ENCODE measurements at regions not wholly inside any gene's neighbourhood (a gene's known extent, or its start where the extent isn't known, plus 50 kb on each side); places are given as distances from the start of the nearest gene placed in this dataset.

GRCh38 chr3:36215241-36215640, 165.1 kb upstream of the STAC start:
- Mint-ChIP-seq H3K27ac (ENCODE audit: unreplicated experiment) (no peak overlapping the region), H3K9me3 (ENCODE audit: unreplicated experiment) (no peaks in the 10 kb centered on the region), H3K27me3 (ENCODE audit: unreplicated experiment) (no peaks in the 10 kb centered on the region), H3K4me3 (ENCODE audit: unreplicated experiment) (no peak overlapping the region), H3K4me1 (ENCODE audit: unreplicated experiment) (peaks cover 3% of the 10 kb centered on the region), H3K36me3 (ENCODE audit: unreplicated experiment) (no peaks in the 10 kb centered on the region)
- no peak for TF ChIP-seq CTCF (IDR thresholded peaks at IDR 0.05)
- no peak for DNase-seq (ENCODE audit: extremely low spot score, unreplicated experiment)

GRCh38 chr3:36219398-36219797, 160.9 kb upstream of the STAC start:
- peaks cover 3% of the 10 kb centered on the region for H3K4me1 Mint-ChIP-seq (ENCODE audit: unreplicated experiment)
- TF ChIP-seq CTCF (IDR thresholded peaks at IDR 0.05): no peak
- no peaks in the 10 kb centered on the region for H3K36me3 Mint-ChIP-seq (ENCODE audit: unreplicated experiment)
- H3K27me3 Mint-ChIP-seq (ENCODE audit: unreplicated experiment): no peaks in the 10 kb centered on the region
- peaks cover 5% of the 10 kb centered on the region for H3K9me3 Mint-ChIP-seq (ENCODE audit: unreplicated experiment)
- H3K27ac Mint-ChIP-seq (ENCODE audit: unreplicated experiment): no peak overlapping the region
- no peak overlapping the region for H3K4me3 Mint-ChIP-seq (ENCODE audit: unreplicated experiment)
- no peak for DNase-seq (ENCODE audit: extremely low spot score, unreplicated experiment)

- H3K9me3 Mint-ChIP-seq (ENCODE audit: unreplicated experiment): peaks cover 5% of the 10 kb centered on the region
- peaks cover 3% of the 10 kb centered on the region for H3K4me1 Mint-ChIP-seq (ENCODE audit: unreplicated experiment)
- DNase-seq (ENCODE audit: extremely low spot score, unreplicated experiment): no peak
- H3K4me3 Mint-ChIP-seq (ENCODE audit: unreplicated experiment): no peak overlapping the region
- no peak overlapping the region for H3K27ac Mint-ChIP-seq (ENCODE audit: unreplicated experiment)
- TF ChIP-seq CTCF (IDR thresholded peaks at IDR 0.05): no peak
- H3K36me3 Mint-ChIP-seq (ENCODE audit: unreplicated experiment): no peaks in the 10 kb centered on the region
- no peaks in the 10 kb centered on the region for H3K27me3 Mint-ChIP-seq (ENCODE audit: unreplicated experiment)
Measured at GRCh38 chr3:36220173-36220572, 160.1 kb upstream of the STAC start.

GRCh38 chr3:36221975-36222374, 158.3 kb upstream of the STAC start:
- Mint-ChIP-seq H3K27me3 (ENCODE audit: unreplicated experiment) (no peaks in the 10 kb centered on the region), H3K27ac (ENCODE audit: unreplicated experiment) (no peak overlapping the region), H3K4me1 (ENCODE audit: unreplicated experiment) (peaks cover 3% of the 10 kb centered on the region), H3K36me3 (ENCODE audit: unreplicated experiment) (no peaks in the 10 kb centered on the region), H3K4me3 (ENCODE audit: unreplicated experiment) (no peak overlapping the region), H3K9me3 (ENCODE audit: unreplicated experiment) (peaks cover 5% of the 10 kb centered on the region)
- TF ChIP-seq CTCF (IDR thresholded peaks at IDR 0.05): no peak
- no peak for DNase-seq (ENCODE audit: extremely low spot score, unreplicated experiment)

- Mint-ChIP-seq H3K36me3 (ENCODE audit: unreplicated experiment) (no peaks in the 10 kb centered on the region), H3K27ac (ENCODE audit: unreplicated experiment) (no peak overlapping the region), H3K9me3 (ENCODE audit: unreplicated experiment) (peaks cover 5% of the 10 kb centered on the region), H3K27me3 (ENCODE audit: unreplicated experiment) (peaks cover 9% of the 10 kb centered on the region), H3K4me1 (ENCODE audit: unreplicated experiment) (no peaks in the 10 kb centered on the region), H3K4me3 (ENCODE audit: unreplicated experiment) (no peak overlapping the region)
- no peak for TF ChIP-seq CTCF (IDR thresholded peaks at IDR 0.05)
- no peak for DNase-seq (ENCODE audit: extremely low spot score, unreplicated experiment)
Measured at GRCh38 chr3:36227980-36228379, 152.3 kb upstream of the STAC start.
